ENCODE measurements at regions not wholly inside any gene's neighbourhood (a gene's known extent, or its start where the extent isn't known, plus 50 kb on each side); places are given as distances from the start of the nearest gene placed in this dataset.

- no peak for DNase-seq (ENCODE audit: low read depth)
These were observed 93.7 kb upstream of the CARD18 start for GRCh38 chr11:105233285-105233684.

- no peak for DNase-seq (ENCODE audit: low read depth)
These were observed 92.5 kb upstream of the CARD18 start for GRCh38 chr11:105232021-105232420.

- DNase-seq (ENCODE audit: low read depth): no peak
These were observed 91.0 kb upstream of the CARD18 start for GRCh38 chr11:105230586-105230985.

- no peak for DNase-seq (ENCODE audit: low read depth)
These were observed 90.2 kb upstream of the CARD18 start for GRCh38 chr11:105229761-105230160.

GRCh38 chr11:105229257-105229656 is 89.7 kb upstream of the CARD18 start:
- no peak for DNase-seq (ENCODE audit: low read depth)

GRCh38 chr11:105227363-105227762 is 87.8 kb upstream of the CARD18 start:
- DNase-seq (ENCODE audit: low read depth): no peak

GRCh38 chr11:105226766-105227165 is 87.2 kb upstream of the CARD18 start:
- DNase-seq (ENCODE audit: low read depth): no peak

- DNase-seq (ENCODE audit: low read depth): no peak
These were observed 86.5 kb upstream of the CARD18 start for GRCh38 chr11:105226091-105226490.

GRCh38 chr11:105224482-105225253 is 85.1 kb upstream of the CARD18 start:
- no peak for DNase-seq (ENCODE audit: low read depth)

- DNase-seq (ENCODE audit: low read depth): no peak
These were observed 80.6 kb upstream of the CARD18 start for GRCh38 chr11:105220121-105220520.

GRCh38 chr11:105219670-105220069 is 80.1 kb upstream of the CARD18 start:
- no peak for DNase-seq (ENCODE audit: low read depth)

GRCh38 chr11:105219269-105219668 is 79.7 kb upstream of the CARD18 start:
- DNase-seq (ENCODE audit: low read depth): no peak

- DNase-seq (ENCODE audit: low read depth): no peak
These were observed 76.0 kb upstream of the CARD18 start for GRCh38 chr11:105215528-105215927.

- no peak for DNase-seq (ENCODE audit: low read depth)
These were observed 72.4 kb upstream of the CARD18 start for GRCh38 chr11:105211806-105212554.

GRCh38 chr11:105208019-105208418 is 68.5 kb upstream of the CARD18 start:
- DNase-seq (ENCODE audit: low read depth): no peak

- no peak for DNase-seq (ENCODE audit: low read depth)
These were observed 67.1 kb upstream of the CARD18 start for GRCh38 chr11:105206633-105207032.

- DNase-seq (ENCODE audit: low read depth): no peak
These were observed 65.1 kb upstream of the CARD18 start for GRCh38 chr11:105204636-105205035.

GRCh38 chr11:105203569-105204240 is 64.1 kb upstream of the CARD18 start:
- no peak for DNase-seq (ENCODE audit: low read depth)

- DNase-seq (ENCODE audit: low read depth): no peak
These were observed 63.4 kb upstream of the CARD18 start for GRCh38 chr11:105202844-105203548.

GRCh38 chr11:105202422-105202821 is 62.9 kb upstream of the CARD18 start:
- no peak for DNase-seq (ENCODE audit: low read depth)

- no peak for DNase-seq (ENCODE audit: low read depth)
These were observed 61.6 kb upstream of the CARD18 start for GRCh38 chr11:105201166-105201565.

Measured in Daoy (cell line).